ENCODE measurements at regions not wholly inside any gene's neighbourhood (a gene's known extent, or its start where the extent isn't known, plus 50 kb on each side); places are given as distances from the start of the nearest gene placed in this dataset.
"Not testable (repeated sequence)": the region's sequence is repeated elsewhere in the genome, so short reads cannot be mapped to it uniquely, and the experiment has no call there.

DNA sequence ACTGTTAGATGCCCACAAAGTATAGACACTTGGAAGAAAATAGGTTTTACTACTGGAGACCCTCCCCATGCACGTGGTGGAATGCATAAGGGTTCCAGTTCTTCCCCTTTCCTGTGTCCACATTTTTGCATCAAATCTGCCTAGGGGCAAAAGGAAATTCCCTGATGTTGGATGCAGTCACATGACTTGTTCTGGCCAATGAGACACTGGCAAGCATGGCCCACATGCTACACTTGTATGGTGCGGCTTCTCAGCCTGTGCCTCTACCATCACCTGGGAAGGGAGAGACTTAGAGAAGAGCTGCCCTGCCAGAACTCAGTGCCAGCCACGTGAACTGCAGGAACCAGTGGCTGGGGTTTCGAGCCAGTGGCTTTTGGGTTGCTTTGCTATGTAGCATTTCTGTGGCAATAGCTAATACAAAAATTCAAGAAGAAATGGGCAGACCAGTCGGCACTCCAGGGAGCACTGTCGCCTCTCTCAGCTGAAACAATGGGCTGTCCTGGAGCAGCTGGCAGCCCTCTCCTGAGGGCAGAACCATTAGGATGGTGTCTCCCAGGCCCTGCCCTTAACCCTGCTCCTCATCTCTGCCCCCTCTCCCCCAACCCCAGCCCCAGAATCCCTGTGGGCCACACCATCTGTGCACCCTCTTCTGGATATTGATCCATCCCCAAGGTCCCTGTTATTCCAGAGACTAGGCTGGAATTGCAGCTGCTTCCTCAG is 634.0 kb downstream of the UQCRFS1 start:
- Histone ChIP-seq H3K9me3 (no peaks in the 10 kb centered on the region), H3K4me3 (no peak overlapping the region), H3K36me3 (no peaks in the 10 kb centered on the region), H3K4me1 (no peaks in the 10 kb centered on the region), H3K27ac (no peak overlapping the region), H3K27me3 (no peaks in the 10 kb centered on the region)
- TF ChIP-seq, protein P1, sequence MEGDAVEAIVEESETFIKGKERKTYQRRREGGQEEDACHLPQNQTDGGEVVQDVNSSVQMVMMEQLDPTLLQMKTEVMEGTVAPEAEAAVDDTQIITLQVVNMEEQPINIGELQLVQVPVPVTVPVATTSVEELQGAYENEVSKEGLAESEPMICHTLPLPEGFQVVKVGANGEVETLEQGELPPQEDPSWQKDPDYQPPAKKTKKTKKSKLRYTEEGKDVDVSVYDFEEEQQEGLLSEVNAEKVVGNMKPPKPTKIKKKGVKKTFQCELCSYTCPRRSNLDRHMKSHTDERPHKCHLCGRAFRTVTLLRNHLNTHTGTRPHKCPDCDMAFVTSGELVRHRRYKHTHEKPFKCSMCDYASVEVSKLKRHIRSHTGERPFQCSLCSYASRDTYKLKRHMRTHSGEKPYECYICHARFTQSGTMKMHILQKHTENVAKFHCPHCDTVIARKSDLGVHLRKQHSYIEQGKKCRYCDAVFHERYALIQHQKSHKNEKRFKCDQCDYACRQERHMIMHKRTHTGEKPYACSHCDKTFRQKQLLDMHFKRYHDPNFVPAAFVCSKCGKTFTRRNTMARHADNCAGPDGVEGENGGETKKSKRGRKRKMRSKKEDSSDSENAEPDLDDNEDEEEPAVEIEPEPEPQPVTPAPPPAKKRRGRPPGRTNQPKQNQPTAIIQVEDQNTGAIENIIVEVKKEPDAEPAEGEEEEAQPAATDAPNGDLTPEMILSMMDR (IDR thresholded peaks at IDR 0.05) = no peak
- intact Hi-C loops (cut with DNase I) = no loop called here
- no peak for DNase-seq (ENCODE audit: low spot score in 2 of 2)

DNA sequence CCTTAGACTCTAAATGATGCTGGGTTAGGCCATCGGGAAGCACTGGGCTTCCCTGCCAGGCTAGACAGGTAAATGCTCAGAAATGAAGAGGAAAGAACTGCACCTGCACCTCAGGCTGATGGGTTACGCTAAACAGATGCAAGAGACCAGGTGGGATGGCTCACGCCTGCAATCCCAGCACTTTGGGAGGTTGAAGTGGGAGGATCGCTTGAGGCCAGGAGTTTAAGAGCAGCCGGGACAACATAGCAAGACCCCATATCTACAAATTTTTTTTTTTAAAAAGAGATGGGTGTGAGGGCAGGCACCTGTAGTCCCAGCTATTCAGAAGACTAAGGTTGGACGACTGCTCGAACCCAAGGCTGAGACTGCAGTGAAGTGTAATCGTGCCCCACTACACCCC is 634.7 kb downstream of the UQCRFS1 start:
- H3K4me3 ChIP-seq = no peak overlapping the region
- DNase-seq (ENCODE audit: low spot score in 2 of 2) = no peak
- no peaks in the 10 kb centered on the region for H3K36me3 ChIP-seq
- no peaks in the 10 kb centered on the region for H3K4me1 ChIP-seq
- H3K27me3 ChIP-seq = no peaks in the 10 kb centered on the region
- H3K27ac ChIP-seq = no peak overlapping the region
- intact Hi-C loops (cut with DNase I) = no loop called here
- no peaks in the 10 kb centered on the region for H3K9me3 ChIP-seq
- TF ChIP-seq, protein P1 (IDR thresholded peaks at IDR 0.05) = no peak

GRCh38 chr19:28577666-28578065 is 635.3 kb downstream of the UQCRFS1 start:
- no peaks in the 10 kb centered on the region for H3K4me1 ChIP-seq
- H3K9me3 ChIP-seq = no peaks in the 10 kb centered on the region
- no peaks in the 10 kb centered on the region for H3K27me3 ChIP-seq
- no peak overlapping the region for H3K27ac ChIP-seq
- H3K4me3 ChIP-seq = no peak overlapping the region
- TF ChIP-seq, protein P1 (IDR thresholded peaks at IDR 0.05) = no peak
- no peaks in the 10 kb centered on the region for H3K36me3 ChIP-seq
- no peak for DNase-seq (ENCODE audit: low spot score in 2 of 2)
- intact Hi-C loops (cut with DNase I) = no loop called here

DNA sequence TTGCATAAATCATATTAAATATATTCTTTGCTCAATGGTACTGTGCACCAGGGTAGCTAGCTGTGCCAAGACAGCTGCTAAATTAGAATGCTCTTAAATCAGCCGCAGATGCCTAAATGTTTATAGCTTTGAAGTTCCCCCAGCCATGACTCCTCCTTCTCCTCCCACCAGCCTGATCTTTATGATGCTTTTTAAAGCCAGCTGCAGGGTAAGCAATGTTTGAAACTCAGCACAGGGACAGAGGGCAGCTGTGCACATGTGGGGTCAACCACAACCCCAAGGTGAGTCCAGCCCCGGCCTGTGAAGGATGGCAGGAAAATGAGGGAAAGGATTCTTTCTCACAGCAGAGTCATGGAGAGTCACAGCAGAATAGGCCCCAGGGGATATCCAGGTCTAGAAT is 635.7 kb downstream of the UQCRFS1 start:
- H3K36me3 ChIP-seq = no peaks in the 10 kb centered on the region
- H3K4me1 ChIP-seq = no peaks in the 10 kb centered on the region
- no peaks in the 10 kb centered on the region for H3K27me3 ChIP-seq
- TF ChIP-seq, protein P1 (IDR thresholded peaks at IDR 0.05) = no peak
- H3K4me3 ChIP-seq = no peak overlapping the region
- DNase-seq (ENCODE audit: low spot score in 2 of 2) = no peak
- no peaks in the 10 kb centered on the region for H3K9me3 ChIP-seq
- intact Hi-C loops (cut with DNase I) = no loop called here
- H3K27ac ChIP-seq = no peak overlapping the region

GRCh38 chr19:28575816-28576215 is 637.1 kb downstream of the UQCRFS1 start:
- H3K36me3 ChIP-seq = no peaks in the 10 kb centered on the region
- TF ChIP-seq, protein P1 (IDR thresholded peaks at IDR 0.05) = no peak
- H3K27ac ChIP-seq = no peak overlapping the region
- DNase-seq (ENCODE audit: low spot score in 2 of 2) = no peak
- H3K4me1 ChIP-seq = no peaks in the 10 kb centered on the region
- H3K27me3 ChIP-seq = no peaks in the 10 kb centered on the region
- intact Hi-C loops (cut with DNase I) = no loop called here
- no peaks in the 10 kb centered on the region for H3K9me3 ChIP-seq
- H3K4me3 ChIP-seq = no peak overlapping the region

GRCh38 chr19:28575312-28575711 is 637.6 kb downstream of the UQCRFS1 start:
- H3K36me3 ChIP-seq; H3K4me1 ChIP-seq; H3K27me3 ChIP-seq; H3K4me3 ChIP-seq; intact Hi-C loops (cut with DNase I); H3K27ac ChIP-seq; H3K9me3 ChIP-seq; DNase-seq (ENCODE audit: low spot score in 2 of 2): not testable (repeated sequence)
